Progenitor cell of endocrine pancreas (in vitro differentiated cells): ENCODE measurements at regions not wholly inside any gene's neighbourhood (a gene's known extent, or its start where the extent isn't known, plus 50 kb on each side); places are given as distances from the start of the nearest gene placed in this dataset.
A peak's percentile ranks its signal among the peaks of the same experiment; 100 is the strongest.

Experiments used
- DNase-seq: peaks from one replicate; pipeline ENCODE4 v3.0.0; 2021; ENCODE audit warnings: low spot score; ENCODE audit not compliant: unreplicated experiment
- H3K27ac Mint-ChIP-seq: 2 replicates; pipeline ENCODE4 v1.8.0; 2021; ENCODE audit warnings: mild to moderate bottlenecking, moderate library complexity, mixed read lengths
- H3K27me3 Mint-ChIP-seq: 2 replicates; pipeline ENCODE4 v1.8.0; 2021; ENCODE audit warnings: mixed read lengths
- H3K36me3 Mint-ChIP-seq: 2 replicates; pipeline ENCODE4 v1.8.0; 2022; ENCODE audit warnings: mixed read lengths; ENCODE audit not compliant: insufficient read depth
- H3K4me1 Mint-ChIP-seq: 2 replicates; pipeline ENCODE4 v1.8.0; 2021; ENCODE audit warnings: low read depth, mixed read lengths
- H3K4me3 Mint-ChIP-seq: 2 replicates; pipeline ENCODE4 v1.8.0; 2021; ENCODE audit warnings: low read depth, mild to moderate bottlenecking, moderate library complexity, mixed read lengths
- H3K9me3 Mint-ChIP-seq: 2 replicates; pipeline ENCODE4 v1.8.0; 2021; ENCODE audit warnings: low read depth, mixed read lengths
- TF ChIP-seq, protein P1 (sequence below): fragments of 200-600 bp; sonication (generic); IDR thresholded peaks from one replicate; pipeline ENCODE4 v1.5.0; 2021; ENCODE audit warnings: antibody characterized with exemption, mild to moderate bottlenecking; ENCODE audit not compliant: unreplicated experiment

DNA sequence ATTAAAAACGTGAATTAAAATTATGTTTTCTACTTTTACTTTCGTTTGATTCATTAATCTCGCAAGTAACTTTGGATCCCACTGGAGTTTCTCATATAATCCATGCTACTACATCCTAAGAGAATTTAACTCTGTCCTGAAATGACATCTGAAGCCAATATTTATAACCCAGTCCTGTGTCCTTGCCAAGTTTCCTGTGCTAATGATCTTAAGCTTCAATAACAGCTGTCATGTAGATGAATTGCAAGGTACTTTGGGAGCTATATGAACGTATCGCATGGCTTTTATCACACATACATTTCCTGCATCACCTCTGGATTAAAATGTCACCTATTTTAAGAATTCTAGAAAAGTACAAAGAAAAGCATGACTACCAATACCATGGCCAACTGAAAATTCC is 833.8 kb upstream of the CITED2 start:
- Mint-ChIP-seq H3K9me3 (no peaks in the 10 kb centered on the region), H3K4me1 (peaks cover 10% of the 10 kb centered on the region), H3K4me3 (no peak overlapping the region), H3K36me3 (no peaks in the 10 kb centered on the region), H3K27me3 (no peaks in the 10 kb centered on the region), H3K27ac (no peak overlapping the region)
- TF ChIP-seq, protein P1, sequence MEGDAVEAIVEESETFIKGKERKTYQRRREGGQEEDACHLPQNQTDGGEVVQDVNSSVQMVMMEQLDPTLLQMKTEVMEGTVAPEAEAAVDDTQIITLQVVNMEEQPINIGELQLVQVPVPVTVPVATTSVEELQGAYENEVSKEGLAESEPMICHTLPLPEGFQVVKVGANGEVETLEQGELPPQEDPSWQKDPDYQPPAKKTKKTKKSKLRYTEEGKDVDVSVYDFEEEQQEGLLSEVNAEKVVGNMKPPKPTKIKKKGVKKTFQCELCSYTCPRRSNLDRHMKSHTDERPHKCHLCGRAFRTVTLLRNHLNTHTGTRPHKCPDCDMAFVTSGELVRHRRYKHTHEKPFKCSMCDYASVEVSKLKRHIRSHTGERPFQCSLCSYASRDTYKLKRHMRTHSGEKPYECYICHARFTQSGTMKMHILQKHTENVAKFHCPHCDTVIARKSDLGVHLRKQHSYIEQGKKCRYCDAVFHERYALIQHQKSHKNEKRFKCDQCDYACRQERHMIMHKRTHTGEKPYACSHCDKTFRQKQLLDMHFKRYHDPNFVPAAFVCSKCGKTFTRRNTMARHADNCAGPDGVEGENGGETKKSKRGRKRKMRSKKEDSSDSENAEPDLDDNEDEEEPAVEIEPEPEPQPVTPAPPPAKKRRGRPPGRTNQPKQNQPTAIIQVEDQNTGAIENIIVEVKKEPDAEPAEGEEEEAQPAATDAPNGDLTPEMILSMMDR = no peak
- no peak for DNase-seq

DNA sequence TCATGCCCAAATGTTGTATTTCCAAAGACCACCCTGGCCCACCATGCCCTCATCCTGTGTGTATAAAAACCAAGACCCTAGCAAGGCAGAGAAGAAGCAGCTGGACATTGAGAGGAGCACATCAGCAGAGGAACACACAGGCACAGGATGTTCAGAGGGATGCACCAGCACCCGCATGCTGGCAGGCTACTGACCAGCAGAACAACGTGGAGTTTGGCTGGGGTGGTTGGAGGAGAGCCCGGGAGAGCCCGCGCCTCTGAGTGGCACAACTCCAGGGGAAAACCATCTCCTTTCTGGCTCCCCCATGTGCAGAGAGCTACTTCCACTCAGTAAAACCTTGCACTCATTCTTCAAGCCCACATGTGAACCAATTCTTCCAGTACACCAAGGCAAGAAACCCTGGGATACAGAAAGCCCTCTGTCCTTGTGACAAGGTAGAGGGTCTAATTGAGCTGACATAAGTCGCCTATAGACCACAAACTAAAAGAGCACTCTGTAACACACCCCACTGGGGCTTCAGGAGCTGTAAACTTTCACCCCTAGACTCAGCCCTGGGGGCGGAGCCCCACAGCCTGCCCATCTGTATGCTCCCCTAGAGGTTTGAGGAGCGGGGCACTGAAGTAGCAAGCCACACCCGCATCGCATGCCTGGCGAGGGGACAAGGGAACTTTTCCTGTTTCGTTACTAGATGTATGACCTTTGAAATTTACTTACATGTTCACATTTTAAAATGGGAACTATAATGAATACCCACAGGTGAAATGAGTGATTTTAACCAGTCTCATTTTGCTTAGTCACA is 831.5 kb upstream of the CITED2 start:
- Mint-ChIP-seq H3K4me3 (no peak overlapping the region), H3K27ac (no peak overlapping the region), H3K9me3 (peaks cover 8% of the 10 kb centered on the region), H3K27me3 (no peaks in the 10 kb centered on the region), H3K4me1 (peaks cover 17% of the 10 kb centered on the region), H3K36me3 (no peaks in the 10 kb centered on the region)
- TF ChIP-seq, protein P1 = no peak
- DNase-seq = no peak

DNA sequence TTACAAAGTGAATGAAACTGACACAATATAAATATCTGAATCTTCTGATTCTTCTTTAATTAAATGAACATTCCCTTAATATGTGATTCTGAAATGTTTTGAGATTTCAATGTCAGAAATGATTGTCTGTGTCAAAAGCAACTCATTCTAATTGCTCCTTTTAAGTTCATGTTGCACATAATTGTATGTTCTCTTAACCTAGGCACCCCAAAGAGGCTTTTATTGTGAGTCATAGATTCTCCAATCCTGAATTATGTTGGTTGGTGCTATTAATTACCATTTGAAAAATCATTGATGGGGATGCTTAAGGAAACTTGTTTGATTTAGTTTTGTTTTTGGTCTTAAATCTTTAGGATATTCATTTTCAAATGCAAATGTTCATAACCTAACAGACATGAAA is 829.7 kb upstream of the CITED2 start:
- H3K4me3 Mint-ChIP-seq = no peak overlapping the region
- peaks cover 8% of the 10 kb centered on the region for H3K9me3 Mint-ChIP-seq
- no peaks in the 10 kb centered on the region for H3K27me3 Mint-ChIP-seq
- TF ChIP-seq, protein P1 = no peak
- no peak overlapping the region for H3K27ac Mint-ChIP-seq
- no peaks in the 10 kb centered on the region for H3K36me3 Mint-ChIP-seq
- no peak for DNase-seq
- peaks cover 13% of the 10 kb centered on the region for H3K4me1 Mint-ChIP-seq

DNA sequence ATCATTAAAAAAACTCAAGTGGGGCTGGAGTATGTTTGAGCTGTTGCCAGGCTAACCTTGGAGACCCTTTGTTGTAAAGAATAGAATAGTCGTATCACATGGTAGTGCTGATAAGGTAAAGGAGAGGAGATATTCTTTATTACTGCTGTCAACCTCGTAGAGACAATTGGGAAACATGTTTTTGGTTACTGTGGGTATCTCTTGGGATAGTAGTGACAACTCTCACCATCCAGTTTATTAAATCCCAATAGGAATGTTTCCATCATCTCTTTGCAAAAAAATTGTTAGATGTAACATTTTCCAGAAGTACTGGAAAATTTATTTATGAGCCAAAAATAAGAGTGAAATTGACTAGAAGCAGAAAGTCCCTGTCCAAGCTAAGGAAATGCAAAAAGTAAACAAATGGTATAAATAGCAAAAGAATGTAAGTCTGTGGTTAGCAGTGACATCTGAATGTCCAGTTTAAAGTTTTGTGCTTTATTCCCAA is 829.3 kb upstream of the CITED2 start:
- no peaks in the 10 kb centered on the region for H3K27me3 Mint-ChIP-seq
- H3K27ac Mint-ChIP-seq = peak overlapping the region; percentile 63

DNA sequence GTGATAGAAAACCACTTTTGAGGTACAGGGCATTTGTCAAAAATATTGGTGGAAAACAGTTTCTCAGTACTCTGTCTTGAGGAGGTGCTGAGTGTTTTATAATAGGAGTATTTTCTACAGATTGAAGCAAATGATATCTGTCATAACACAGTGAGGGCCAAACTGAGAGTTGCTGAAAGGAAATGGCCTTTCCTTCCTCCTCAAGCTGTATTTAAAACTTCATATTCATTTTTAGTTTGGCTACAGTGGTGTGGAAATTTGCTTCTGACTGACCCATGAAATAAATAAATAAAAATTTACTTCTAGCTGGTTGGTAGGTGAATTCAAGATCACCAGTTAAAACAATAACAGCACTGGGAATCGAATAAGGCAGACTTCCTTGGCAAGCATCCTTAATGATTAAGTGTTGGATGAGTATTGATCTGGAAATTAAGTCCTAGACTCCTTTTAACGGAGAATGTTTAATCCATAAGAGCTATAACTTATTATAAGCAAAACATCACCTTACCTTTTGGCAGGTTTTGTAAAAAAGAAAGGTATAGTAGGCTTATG is 828.6 kb upstream of the CITED2 start:
- peaks cover 8% of the 10 kb centered on the region for H3K9me3 Mint-ChIP-seq
- H3K4me3 Mint-ChIP-seq = no peak overlapping the region
- no peak for DNase-seq
- TF ChIP-seq, protein P1 = no peak
- H3K27me3 Mint-ChIP-seq = no peaks in the 10 kb centered on the region
- H3K27ac Mint-ChIP-seq = peak overlapping the region; percentile 63
- H3K36me3 Mint-ChIP-seq = no peaks in the 10 kb centered on the region
- peaks cover 13% of the 10 kb centered on the region for H3K4me1 Mint-ChIP-seq

More for the DNA sequence above, 829.3 kb upstream of the CITED2 start:
- Mint-ChIP-seq H3K4me1 (peaks cover 13% of the 10 kb centered on the region), H3K36me3 (no peaks in the 10 kb centered on the region), H3K4me3 (no peak overlapping the region), H3K9me3 (peaks cover 8% of the 10 kb centered on the region)
- DNase-seq = no peak
- TF ChIP-seq, protein P1 = no peak
